Lower lobe of right lung (tissue), 2 donors: ENCODE measurements at regions not wholly inside any gene's neighbourhood (a gene's known extent, or its start where the extent isn't known, plus 50 kb on each side); places are given as distances from the start of the nearest gene placed in this dataset.

Experiments
- ATAC-seq, 2 donors: fragments of 200-7000 bp; cut with Tn5 transposase; one replicate each; pipeline ENCODE4 v1.9.1; 2020 to 2022; ENCODE audit warnings: mild to moderate bottlenecking in 2 of 2, moderate library complexity in 2 of 2
- DNase-seq: peaks from one replicate; pipeline ENCODE4 v3.0.0-alpha.2; 2020
- H3K27ac ChIP-seq: fragments of 200-600 bp; one replicate; pipeline ENCODE4 v1.8.0; 2022
- H3K27me3 ChIP-seq: fragments of 200-600 bp; one replicate; pipeline ENCODE4 v1.8.0; 2022; ENCODE audit warnings: low read depth
- H3K36me3 ChIP-seq: fragments of 200-600 bp; one replicate; pipeline ENCODE4 v1.8.0; 2022; ENCODE audit warnings: mild to moderate bottlenecking
- H3K4me1 ChIP-seq: fragments of 200-600 bp; one replicate; pipeline ENCODE4 v1.8.0; 2022
- H3K4me3 ChIP-seq: fragments of 200-600 bp; one replicate; pipeline ENCODE4 v1.8.0; 2022; ENCODE audit warnings: mild to moderate bottlenecking
- H3K9me3 ChIP-seq: fragments of 200-600 bp; one replicate; pipeline ENCODE4 v1.8.0; 2022
- CTCF ChIP-seq: fragments of 200-600 bp; IDR thresholded peaks from one replicate; pipeline ENCODE4 v1.8.0; 2022; ENCODE audit warnings: antibody characterized with exemption, mild to moderate bottlenecking
- intact Hi-C: fragments of 100-400 bp; cut with DNase I; formaldehyde crosslinking; loops from one replicate; pipeline ENCODE4 v1.11.0; 2022
- donor health status: DM: no; HTN: yes; CAD: no; lungs with severe emphysema.

GRCh38 chr10:91352760-91353159 lies 57.4 kb upstream of the HECTD2 start:
- TF ChIP-seq CTCF: no peak
- intact Hi-C loops: no loop called here
- no peak for DNase-seq

GRCh38 chr10:91354166-91355075 lies 55.7 kb upstream of the HECTD2 start:
- ATAC-seq (no peak), DNase-seq (no peak)
- intact Hi-C loops: no loop called here
- no peak overlapping the region for H3K27ac ChIP-seq
- peaks cover 12% of the 10 kb centered on the region for H3K4me1 ChIP-seq
- H3K9me3 ChIP-seq: no peaks in the 10 kb centered on the region
- H3K27me3 ChIP-seq: peaks cover 5% of the 10 kb centered on the region
- no peaks in the 10 kb centered on the region for H3K36me3 ChIP-seq
- H3K4me3 ChIP-seq: no peak overlapping the region
- TF ChIP-seq CTCF: no peak

More at GRCh38 chr10:91352760-91353159, 57.4 kb upstream of the HECTD2 start:
- Histone ChIP-seq H3K4me3 (no peak overlapping the region), H3K36me3 (no peaks in the 10 kb centered on the region), H3K27ac (no peak overlapping the region), H3K9me3 (no peaks in the 10 kb centered on the region), H3K27me3 (peaks cover 5% of the 10 kb centered on the region), H3K4me1 (peaks cover 14% of the 10 kb centered on the region)
- ATAC-seq: no peak

- no peak for DNase-seq
- H3K36me3 ChIP-seq: no peaks in the 10 kb centered on the region
- intact Hi-C loops: no loop called here
These were observed 54.1 kb upstream of the HECTD2 start for GRCh38 chr10:91355998-91356397.

GRCh38 chr10:91357497-91357896 lies 52.6 kb upstream of the HECTD2 start:
- Histone ChIP-seq H3K9me3 (no peaks in the 10 kb centered on the region), H3K4me3 (no peak overlapping the region), H3K36me3 (no peaks in the 10 kb centered on the region), H3K4me1 (no peaks in the 10 kb centered on the region), H3K27ac (no peak overlapping the region), H3K27me3 (peaks cover 5% of the 10 kb centered on the region)
- intact Hi-C loops: no loop called here
- no peak for TF ChIP-seq CTCF
- DNase-seq: no peak
- ATAC-seq: no peak

More at GRCh38 chr10:91355998-91356397, 54.1 kb upstream of the HECTD2 start:
- H3K4me1 ChIP-seq: no peaks in the 10 kb centered on the region
- no peak overlapping the region for H3K27ac ChIP-seq
- TF ChIP-seq CTCF: no peak
- peaks cover 5% of the 10 kb centered on the region for H3K27me3 ChIP-seq
- H3K9me3 ChIP-seq: no peaks in the 10 kb centered on the region
- no peak overlapping the region for H3K4me3 ChIP-seq
- no peak for ATAC-seq
